ENCODE measurements at regions not wholly inside any gene's neighbourhood (a gene's known extent, or its start where the extent isn't known, plus 50 kb on each side); places are given as distances from the start of the nearest gene placed in this dataset.
A peak's percentile ranks its signal among the peaks of the same experiment; 100 is the strongest.

GRCh38 chr2:185607945-185608344 lies 130.7 kb upstream of the FSIP2 start:
- Histone ChIP-seq H3K27ac (ENCODE audit: low read depth in 2 of 2, low read length in 2 of 2) (no peak overlapping the region), H3K4me1 (ENCODE audit: control insufficient read depth in 2 of 3, insufficient read depth in 2 of 3, low read depth in 1 of 3, low read length in 3 of 3) (no peaks in the 10 kb centered on the region), H3K36me3 (ENCODE audit: control insufficient read depth in 2 of 3, insufficient read depth in 3 of 3, low read length in 3 of 3) (no peaks in the 10 kb centered on the region), H3K27me3 (ENCODE audit: control insufficient read depth, insufficient read depth, low read length) (no peaks in the 10 kb centered on the region), H3K9me3 (ENCODE audit: control insufficient read depth in 2 of 3, insufficient read depth in 1 of 3, low read length in 3 of 3) (no peaks in the 10 kb centered on the region), H3K9ac (ENCODE audit: low read length in 3 of 3) (no peak overlapping the region), H3K4me3 (ENCODE audit: low read length in 3 of 3) (peak overlapping the region in 1 of 3 donors; percentile 53)
- intact Hi-C loops (cut with DNase I) = no loop called here
- TF ChIP-seq CTCF (IDR thresholded peaks at IDR 0.05; ENCODE audit: borderline replicate concordance, extremely low read depth, insufficient read depth) = no peak
- FAIRE-seq (no peak), DNase-seq (no peak)

- Histone ChIP-seq H3K27me3 (ENCODE audit: control insufficient read depth, insufficient read depth, low read length) (no peaks in the 10 kb centered on the region), H3K9me3 (ENCODE audit: control insufficient read depth in 2 of 3, insufficient read depth in 1 of 3, low read length in 3 of 3) (no peaks in the 10 kb centered on the region), H3K36me3 (ENCODE audit: control insufficient read depth in 2 of 3, insufficient read depth in 3 of 3, low read length in 3 of 3) (no peaks in the 10 kb centered on the region), H3K27ac (ENCODE audit: low read depth in 2 of 2, low read length in 2 of 2) (no peak overlapping the region), H3K4me1 (ENCODE audit: control insufficient read depth in 2 of 3, insufficient read depth in 2 of 3, low read depth in 1 of 3, low read length in 3 of 3) (no peaks in the 10 kb centered on the region), H3K9ac (ENCODE audit: low read length in 3 of 3) (peak overlapping the region in 1 of 3 donors; percentile 35), H3K4me3 (ENCODE audit: low read length in 3 of 3) (peak overlapping the region in 2 of 3 donors; percentile 51 to 53)
- TF ChIP-seq CTCF (IDR thresholded peaks at IDR 0.05; ENCODE audit: borderline replicate concordance, extremely low read depth, insufficient read depth) = peak; percentile 30
- intact Hi-C loops (cut with DNase I) = no loop called here
- no peak for FAIRE-seq
- peak in 2 of 5 donors; percentile 16 to 19 for DNase-seq
Observed at GRCh38 chr2:185608799-185609198, 129.8 kb upstream of the FSIP2 start.

GRCh38 chr2:185610301-185610700 lies 128.3 kb upstream of the FSIP2 start:
- intact Hi-C loops (cut with DNase I) = no loop called here
- Histone ChIP-seq H3K27ac (ENCODE audit: low read depth in 2 of 2, low read length in 2 of 2) (no peak overlapping the region), H3K4me3 (ENCODE audit: low read length in 3 of 3) (no peak overlapping the region), H3K36me3 (ENCODE audit: control insufficient read depth in 2 of 3, insufficient read depth in 3 of 3, low read length in 3 of 3) (no peaks in the 10 kb centered on the region), H3K9me3 (ENCODE audit: control insufficient read depth in 2 of 3, insufficient read depth in 1 of 3, low read length in 3 of 3) (no peaks in the 10 kb centered on the region), H3K27me3 (ENCODE audit: control insufficient read depth, insufficient read depth, low read length) (no peaks in the 10 kb centered on the region), H3K4me1 (ENCODE audit: control insufficient read depth in 2 of 3, insufficient read depth in 2 of 3, low read depth in 1 of 3, low read length in 3 of 3) (no peaks in the 10 kb centered on the region), H3K9ac (ENCODE audit: low read length in 3 of 3) (no peak overlapping the region)
- FAIRE-seq = no peak
- no peak for TF ChIP-seq CTCF (IDR thresholded peaks at IDR 0.05; ENCODE audit: borderline replicate concordance, extremely low read depth, insufficient read depth)
- no peak for DNase-seq

GRCh38 chr2:185618625-185619024 lies 120.0 kb upstream of the FSIP2 start:
- Histone ChIP-seq H3K9ac (ENCODE audit: low read length in 3 of 3) (no peak overlapping the region), H3K9me3 (ENCODE audit: control insufficient read depth in 2 of 3, insufficient read depth in 1 of 3, low read length in 3 of 3) (no peaks in the 10 kb centered on the region), H3K4me3 (ENCODE audit: low read length in 3 of 3) (no peak overlapping the region), H3K36me3 (ENCODE audit: control insufficient read depth in 2 of 3, insufficient read depth in 3 of 3, low read length in 3 of 3) (no peaks in the 10 kb centered on the region), H3K27ac (ENCODE audit: low read depth in 2 of 2, low read length in 2 of 2) (no peak overlapping the region), H3K4me1 (ENCODE audit: control insufficient read depth in 2 of 3, insufficient read depth in 2 of 3, low read depth in 1 of 3, low read length in 3 of 3) (no peaks in the 10 kb centered on the region), H3K27me3 (ENCODE audit: control insufficient read depth, insufficient read depth, low read length) (no peaks in the 10 kb centered on the region)
- no peak for FAIRE-seq
- TF ChIP-seq CTCF (IDR thresholded peaks at IDR 0.05; ENCODE audit: borderline replicate concordance, extremely low read depth, insufficient read depth) = no peak
- intact Hi-C loops (cut with DNase I) = no loop called here
- no peak for DNase-seq

All from kidney (tissue), 13 donors.